22Rv1 (cell line): ENCODE measurements at regions not wholly inside any gene's neighbourhood (a gene's known extent, or its start where the extent isn't known, plus 50 kb on each side); places are given as distances from the start of the nearest gene placed in this dataset.

Experiments
- CTCF ChIP-seq: fragments of 450-650 bp; IDR thresholded peaks from 2 replicates; pipeline ENCODE4 v1.5.1; 2017; ENCODE audit warnings: mild to moderate bottlenecking
- ZFX ChIP-seq: fragments of 450-650 bp; IDR thresholded peaks from 2 replicates; pipeline ENCODE4 v1.6.1; 2017; ENCODE audit warnings: antibody characterized with exemption, borderline replicate concordance

- TF ChIP-seq CTCF: no peak
- TF ChIP-seq ZFX: no peak
Measured at GRCh38 chr1:166489670-166490436, 323.1 kb upstream of the FAM78B start.
